SU-DHL-6 (cell line): ENCODE measurements at regions not wholly inside any gene's neighbourhood (a gene's known extent, or its start where the extent isn't known, plus 50 kb on each side); places are given as distances from the start of the nearest gene placed in this dataset.

ENCODE experiments used
- H2AFZ ChIP-seq: fragments of 200-600 bp; sonication (generic); 2 replicates; pipeline ENCODE4 v1.6.1; 2014; ENCODE audit warnings: low read depth, mild to moderate bottlenecking, moderate library complexity, mixed read lengths, antibody characterized with exemption, low read length; ENCODE audit not compliant: severe bottlenecking
- H3F3A ChIP-seq: fragments of 200-600 bp; shearing (Covaris generic); 2 replicates; pipeline ENCODE4 v1.6.0; 2016; ENCODE audit warnings: antibody characterized with exemption, mild to moderate bottlenecking; ENCODE audit not compliant: insufficient read depth
- H3K27ac ChIP-seq: fragments of 200-600 bp; sonication (generic); 2 replicates; pipeline ENCODE4 v1.5.1; 2016; ENCODE audit warnings: low read depth, mild to moderate bottlenecking, low read length, moderate library complexity, mixed read lengths
- H3K27me3 ChIP-seq: fragments of 200-600 bp; sonication (generic), shearing (Covaris generic); 2 replicates; pipeline ENCODE4 v1.6.0; 2014; ENCODE audit warnings: mild to moderate bottlenecking, low read length
- H3K36me3 ChIP-seq: fragments of 200-600 bp; sonication (generic); 2 replicates; pipeline ENCODE4 v1.6.1; 2014; ENCODE audit warnings: mild to moderate bottlenecking, low read length, mixed read lengths
- H3K4me2 ChIP-seq: fragments of 300-600, 200-600 bp; shearing (Covaris generic), sonication (generic); 2 replicates; pipeline ENCODE4 v1.6.0; 2014; ENCODE audit warnings: low read length, low read depth, mild to moderate bottlenecking; ENCODE audit not compliant: poor library complexity, severe bottlenecking
- H3K4me3 ChIP-seq: fragments of 200-600 bp; sonication (generic); 2 replicates; pipeline ENCODE4 v1.5.1; 2014; ENCODE audit warnings: antibody characterized with exemption, low read length, mild to moderate bottlenecking, mixed read lengths; ENCODE audit not compliant: insufficient read depth, poor library complexity, severe bottlenecking
- H3K79me2 ChIP-seq: fragments of 200-600 bp; sonication (generic); 2 replicates; pipeline ENCODE4 v1.6.1; 2014; ENCODE audit warnings: mild to moderate bottlenecking, low read length, moderate library complexity; ENCODE audit not compliant: insufficient read depth
- H3K9ac ChIP-seq: fragments of 200-600 bp; sonication (generic); 2 replicates; pipeline ENCODE4 v1.7.0; 2014; ENCODE audit warnings: mild to moderate bottlenecking, low read length
- H3K9me2 ChIP-seq: fragments of 200-600 bp; sonication (generic); replicated peaks from 2 replicates; pipeline ENCODE4 v1.6.1; 2014; ENCODE audit warnings: low read length; ENCODE audit not compliant: insufficient read depth
- H3K9me3 ChIP-seq: fragments of 200-600 bp; sonication (generic); 2 replicates; pipeline ENCODE4 v1.6.1; 2014; ENCODE audit warnings: low read length, mixed read lengths; ENCODE audit not compliant: insufficient read depth
- H4K20me1 ChIP-seq: fragments of 200-600 bp; sonication (generic); 2 replicates; pipeline ENCODE4 v1.6.1; 2014; ENCODE audit warnings: low read depth, mild to moderate bottlenecking, antibody characterized with exemption, low read length, moderate library complexity, mixed read lengths
- EZH2phosphoT487 ChIP-seq: fragments of 200-600 bp; sonication (generic), shearing (Covaris generic); conservative IDR thresholded peaks from 2 replicates; pipeline ENCODE4 v1.6.1; 2018; ENCODE audit warnings: mild to moderate bottlenecking, antibody characterized with exemption, low read length, moderate library complexity, mixed read lengths
- TF ChIP-seq, protein P1 (sequence below): fragments of 200-600 bp; sonication (generic); IDR thresholded peaks from one replicate; pipeline ENCODE4 v1.5.1; 2017; ENCODE audit warnings: antibody characterized with exemption, mild to moderate bottlenecking, low read length, moderate library complexity; ENCODE audit not compliant: insufficient read depth, poor library complexity, severe bottlenecking

DNA sequence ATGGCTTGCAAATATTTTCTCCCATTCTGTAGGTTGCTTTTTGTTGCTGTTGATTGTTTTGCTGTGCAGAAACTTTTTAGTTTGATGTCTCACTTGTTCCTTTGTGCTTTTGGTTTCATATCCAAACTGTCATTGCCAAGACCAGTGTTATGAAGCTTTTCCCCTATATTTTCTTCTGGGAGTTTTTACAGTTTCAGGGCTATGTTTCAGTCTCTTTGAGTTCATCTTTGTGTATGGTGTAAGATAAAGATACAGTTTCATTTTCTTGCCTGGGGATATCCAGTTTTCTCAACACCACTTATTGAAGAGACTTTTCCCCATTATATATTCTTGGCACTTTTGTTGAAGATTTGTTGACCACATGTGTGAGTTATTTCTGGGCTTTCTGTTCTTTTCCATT is 139.9 kb downstream of the MRPL57 start:
- Histone ChIP-seq H3K4me2 (no peak overlapping the region), H3F3A (no peaks in the 10 kb centered on the region), H3K79me2 (no peaks in the 10 kb centered on the region), H3K4me3 (no peak overlapping the region), H4K20me1 (no peaks in the 10 kb centered on the region), H2AFZ (no peak overlapping the region), H3K27me3 (no peaks in the 10 kb centered on the region), H3K36me3 (no peaks in the 10 kb centered on the region), H3K27ac (no peak overlapping the region), H3K9ac (no peak overlapping the region), H3K9me2 (no peaks in the 10 kb centered on the region), H3K9me3 (no peaks in the 10 kb centered on the region)
- TF ChIP-seq EZH2phosphoT487 = no peak
- TF ChIP-seq, protein P1, sequence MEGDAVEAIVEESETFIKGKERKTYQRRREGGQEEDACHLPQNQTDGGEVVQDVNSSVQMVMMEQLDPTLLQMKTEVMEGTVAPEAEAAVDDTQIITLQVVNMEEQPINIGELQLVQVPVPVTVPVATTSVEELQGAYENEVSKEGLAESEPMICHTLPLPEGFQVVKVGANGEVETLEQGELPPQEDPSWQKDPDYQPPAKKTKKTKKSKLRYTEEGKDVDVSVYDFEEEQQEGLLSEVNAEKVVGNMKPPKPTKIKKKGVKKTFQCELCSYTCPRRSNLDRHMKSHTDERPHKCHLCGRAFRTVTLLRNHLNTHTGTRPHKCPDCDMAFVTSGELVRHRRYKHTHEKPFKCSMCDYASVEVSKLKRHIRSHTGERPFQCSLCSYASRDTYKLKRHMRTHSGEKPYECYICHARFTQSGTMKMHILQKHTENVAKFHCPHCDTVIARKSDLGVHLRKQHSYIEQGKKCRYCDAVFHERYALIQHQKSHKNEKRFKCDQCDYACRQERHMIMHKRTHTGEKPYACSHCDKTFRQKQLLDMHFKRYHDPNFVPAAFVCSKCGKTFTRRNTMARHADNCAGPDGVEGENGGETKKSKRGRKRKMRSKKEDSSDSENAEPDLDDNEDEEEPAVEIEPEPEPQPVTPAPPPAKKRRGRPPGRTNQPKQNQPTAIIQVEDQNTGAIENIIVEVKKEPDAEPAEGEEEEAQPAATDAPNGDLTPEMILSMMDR = no peak

DNA sequence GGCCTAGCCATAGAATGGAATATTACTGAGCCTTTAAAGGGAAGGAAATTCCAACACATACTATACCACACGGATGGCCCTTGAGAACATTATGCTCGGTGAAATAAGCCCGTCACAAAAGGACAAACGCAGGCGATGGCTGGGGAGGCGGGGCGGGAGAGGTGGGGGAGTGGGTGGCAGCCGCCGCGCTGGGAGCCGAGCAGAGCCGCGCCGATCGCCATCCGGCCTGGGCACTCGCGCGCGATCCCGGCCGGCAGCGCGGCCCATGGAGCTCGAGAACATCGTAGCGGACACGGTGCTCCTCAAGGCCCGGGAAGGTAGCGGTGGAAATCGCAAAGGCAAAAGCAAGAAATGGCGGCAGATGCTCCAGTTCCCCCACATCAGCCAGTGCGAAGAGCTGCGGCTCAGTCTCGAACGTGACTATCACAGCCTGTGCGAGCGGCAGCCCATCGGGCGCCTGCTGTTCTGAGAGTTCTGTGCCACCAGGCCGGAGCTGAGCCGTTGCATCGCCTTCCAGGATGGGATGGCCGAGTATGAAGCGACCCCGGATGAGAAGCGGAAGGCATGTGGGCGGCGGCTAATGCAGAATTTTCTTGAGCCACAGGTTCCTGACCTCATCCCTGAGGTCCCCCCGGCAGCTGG is 140.1 kb downstream of the ZDHHC20 start:
- Histone ChIP-seq H3K4me3 (no peak overlapping the region), H3K9me3 (no peaks in the 10 kb centered on the region), H3K79me2 (no peaks in the 10 kb centered on the region), H3F3A (no peaks in the 10 kb centered on the region), H3K36me3 (no peaks in the 10 kb centered on the region), H3K27ac (no peak overlapping the region), H2AFZ (no peak overlapping the region), H3K27me3 (no peaks in the 10 kb centered on the region), H3K9ac (no peak overlapping the region), H3K4me2 (no peak overlapping the region), H3K9me2 (no peaks in the 10 kb centered on the region), H4K20me1 (no peaks in the 10 kb centered on the region)
- no peak for TF ChIP-seq EZH2phosphoT487
- TF ChIP-seq, protein P1 = no peak

DNA sequence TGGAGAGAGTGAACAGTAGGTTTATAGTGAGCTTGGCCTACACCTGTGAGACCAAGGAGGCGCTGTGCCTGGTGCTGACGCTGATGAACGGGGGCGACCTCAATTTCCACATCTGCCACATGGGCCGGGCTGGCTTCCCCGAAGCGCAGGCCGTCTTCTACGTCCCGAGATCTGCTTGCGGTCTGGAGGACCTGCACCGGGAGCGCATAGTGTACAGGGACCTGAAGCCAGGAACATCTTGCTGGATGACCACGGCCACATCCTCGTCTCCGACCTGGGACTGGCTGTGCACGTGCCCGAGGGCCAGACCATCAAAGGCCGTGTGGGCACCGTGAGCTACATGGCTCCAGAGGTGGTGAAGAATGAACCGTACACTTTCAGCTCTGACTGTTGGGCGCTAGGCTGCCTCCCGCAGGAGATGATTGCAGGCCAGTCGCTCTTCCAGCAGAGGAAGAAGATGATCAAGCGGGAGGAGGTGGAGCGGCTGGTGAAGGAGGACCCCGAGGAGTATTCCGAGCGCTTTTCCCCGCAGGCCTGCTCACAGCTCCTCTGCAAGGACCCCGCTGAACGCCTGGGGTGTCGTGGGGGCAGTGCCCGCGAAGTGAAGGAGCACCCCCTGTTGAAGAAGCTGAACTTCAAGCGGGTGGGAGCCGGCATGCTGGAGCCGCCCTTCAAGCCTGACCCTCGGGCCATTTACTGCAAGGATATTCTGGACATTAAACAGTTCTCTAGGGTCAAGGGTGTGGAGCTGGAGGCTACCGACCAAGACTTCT is 139.0 kb downstream of the ZDHHC20 start:
- no peaks in the 10 kb centered on the region for H4K20me1 ChIP-seq
- H3K27ac ChIP-seq = no peak overlapping the region
- H3K27me3 ChIP-seq = no peaks in the 10 kb centered on the region
- H3K36me3 ChIP-seq = no peaks in the 10 kb centered on the region
- no peak overlapping the region for H2AFZ ChIP-seq
- no peaks in the 10 kb centered on the region for H3F3A ChIP-seq
- H3K9me3 ChIP-seq = no peaks in the 10 kb centered on the region
- no peak overlapping the region for H3K9ac ChIP-seq
- TF ChIP-seq EZH2phosphoT487 = no peak
- TF ChIP-seq, protein P1 = no peak
- no peaks in the 10 kb centered on the region for H3K79me2 ChIP-seq
- no peak overlapping the region for H3K4me2 ChIP-seq
- H3K9me2 ChIP-seq = no peaks in the 10 kb centered on the region
- H3K4me3 ChIP-seq = no peak overlapping the region
